ENCODE measurements at regions not wholly inside any gene's neighbourhood (a gene's known extent, or its start where the extent isn't known, plus 50 kb on each side); places are given as distances from the start of the nearest gene placed in this dataset.
A peak's percentile ranks its signal among the peaks of the same experiment; 100 is the strongest.

DNA sequence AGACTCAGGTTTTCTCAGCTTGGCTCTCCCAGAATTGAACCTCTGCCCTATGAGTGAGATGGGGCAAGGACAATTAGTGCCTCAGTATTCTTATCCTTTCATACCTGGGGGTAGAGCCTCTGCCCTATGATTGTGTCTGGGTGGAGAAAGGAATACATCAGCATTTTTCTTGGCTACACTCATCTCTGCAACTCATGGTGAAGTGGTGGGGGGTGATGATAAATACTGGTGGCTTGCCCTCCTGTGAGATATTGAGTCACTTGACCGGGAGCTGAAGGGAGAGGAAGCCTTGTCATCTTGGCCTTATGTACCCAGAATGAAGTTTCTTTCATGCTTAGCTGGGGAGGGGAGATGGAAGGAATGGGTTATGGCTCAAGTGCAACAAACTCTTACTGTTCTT is 71.3 kb upstream of the ENOX2 start:
- peak; percentile 63 for DNase-seq

DNA sequence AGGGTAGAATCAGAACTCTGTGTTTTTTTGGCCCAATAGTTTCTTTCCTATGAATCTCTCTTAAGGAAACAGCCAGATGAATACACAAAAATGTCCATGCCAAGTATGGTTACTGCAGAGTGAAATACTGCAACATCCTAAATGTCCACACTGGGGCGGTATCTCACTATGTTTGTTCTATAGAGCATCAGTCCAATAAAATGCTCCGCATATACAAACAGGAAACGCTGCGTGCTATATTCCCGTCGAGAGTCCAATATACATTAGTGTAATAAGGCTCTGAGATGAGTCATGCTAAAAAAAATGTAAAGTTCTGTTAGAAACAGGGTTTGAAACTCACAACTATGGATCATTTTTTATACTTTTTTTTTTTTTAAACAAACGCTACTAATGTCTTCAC is 72.9 kb upstream of the ENOX2 start:
- DNase-seq: peak; percentile 67

DNA sequence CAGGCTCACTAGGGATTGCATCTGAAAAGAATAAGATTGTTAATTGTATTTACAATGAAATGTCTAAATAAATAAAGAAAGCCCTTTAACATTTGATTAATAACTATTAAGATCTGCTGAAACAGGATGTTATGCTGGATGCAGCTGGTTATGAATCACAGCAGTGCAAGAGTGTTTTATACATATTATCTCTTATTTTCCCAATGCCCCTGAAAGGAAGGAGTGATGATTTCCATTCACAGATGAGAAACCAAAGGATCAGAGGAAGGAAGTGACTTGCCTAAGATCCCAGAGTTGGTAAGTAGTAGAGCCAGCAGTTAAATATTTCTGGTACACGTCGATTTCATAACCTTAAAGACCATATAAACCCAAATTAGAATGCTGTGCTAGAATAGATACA is 76.3 kb upstream of the ARHGAP36 start:
- DNase-seq: no peak

DNA sequence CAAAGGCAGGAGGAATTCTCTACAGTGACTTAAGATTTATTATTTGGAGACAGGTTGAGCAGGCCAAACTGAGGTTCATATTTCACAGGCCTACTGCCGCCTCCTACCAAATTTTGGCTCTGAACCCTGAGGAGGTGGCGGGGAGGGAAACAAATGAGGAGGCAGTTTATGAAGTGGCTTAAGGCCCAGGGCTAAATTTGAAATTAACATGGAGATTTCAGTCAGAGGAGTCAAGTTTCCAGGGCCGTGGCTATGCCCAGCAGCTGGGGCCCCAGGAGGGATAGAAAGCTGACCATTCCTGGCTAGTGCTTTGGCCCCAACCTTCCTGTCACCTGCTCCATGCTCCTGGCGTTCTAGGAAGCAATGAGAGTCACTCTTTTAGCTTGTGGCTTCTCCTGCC is 73.4 kb upstream of the ARHGAP36 start:
- no peak for DNase-seq

DNA sequence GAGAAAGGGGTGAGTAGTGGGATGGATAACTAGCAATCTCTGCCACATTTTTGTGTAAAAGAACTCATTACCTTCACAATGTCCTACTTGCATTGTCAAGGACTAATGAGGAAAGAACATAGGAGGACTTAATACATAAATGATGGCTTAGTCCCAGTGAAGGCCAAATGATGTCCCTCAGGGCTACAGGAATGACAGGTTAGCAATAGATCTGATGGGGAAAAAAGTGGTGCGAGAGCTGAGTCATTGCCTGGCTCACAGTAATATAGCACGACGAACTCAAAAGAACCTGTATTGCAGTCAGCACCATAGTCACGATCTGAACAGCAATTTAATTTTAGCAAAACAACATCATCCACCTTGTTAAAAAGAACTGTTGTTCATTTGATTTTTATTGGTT is 70.9 kb upstream of the ARHGAP36 start:
- no peak for DNase-seq

DNA sequence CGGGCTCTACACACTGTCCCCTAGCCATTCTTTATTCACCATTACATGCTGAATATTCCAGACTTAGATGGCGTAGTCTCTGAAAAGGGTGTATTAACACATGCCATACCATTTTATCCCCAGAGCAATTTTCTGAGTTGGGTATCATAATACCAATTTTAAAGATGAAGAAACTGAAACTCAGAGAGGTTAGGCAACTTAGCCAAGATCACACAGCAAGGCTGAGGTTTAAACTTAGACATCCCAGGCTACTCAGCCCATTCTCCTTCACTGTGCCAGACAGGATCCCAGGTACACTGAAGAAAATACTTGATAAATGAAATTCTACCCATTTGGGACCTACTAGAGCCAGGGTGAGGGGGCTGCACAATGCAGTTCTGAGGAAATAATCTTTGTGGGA is 67.4 kb upstream of the ARHGAP36 start:
- no peak for DNase-seq

DNA sequence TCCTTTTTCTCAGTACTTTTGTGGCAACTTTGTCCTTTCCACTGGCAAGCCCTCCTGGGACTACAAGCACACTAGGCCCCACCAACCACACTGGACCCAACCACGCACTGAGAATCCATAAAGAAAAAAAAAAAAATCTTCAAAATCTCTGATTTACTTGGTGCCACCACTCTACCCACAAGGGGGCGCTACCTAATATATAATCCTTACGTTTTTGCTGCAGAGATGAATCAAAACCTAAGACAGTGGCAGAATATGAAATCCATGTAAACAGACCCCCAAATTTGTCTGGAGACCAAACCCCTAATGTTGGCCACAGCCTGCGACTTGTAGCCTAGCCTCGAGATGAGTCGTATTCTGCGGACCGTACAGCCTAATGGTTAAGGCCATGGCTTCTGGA is 63.5 kb upstream of the ARHGAP36 start:
- DNase-seq: peak; percentile 1

DNA sequence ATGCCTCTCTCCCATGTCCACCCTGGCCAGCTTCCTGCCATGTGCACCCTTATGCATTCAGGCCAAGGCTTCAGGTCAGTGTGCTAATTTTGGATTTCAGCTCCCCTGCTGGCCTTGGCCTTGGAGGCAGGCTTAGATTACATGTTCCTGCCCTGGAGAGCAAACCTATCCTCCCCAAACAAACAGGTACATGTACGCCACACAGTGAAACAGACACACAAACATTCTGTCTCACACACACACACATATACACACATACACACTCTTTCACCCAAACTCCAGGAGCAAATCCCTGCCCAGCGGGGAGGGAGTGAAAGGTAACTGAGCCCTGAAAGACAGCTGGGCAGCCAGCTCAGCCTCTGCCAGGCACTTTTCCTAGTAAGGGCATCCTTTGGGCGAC is 62.7 kb upstream of the ARHGAP36 start:
- no peak for DNase-seq

DNA sequence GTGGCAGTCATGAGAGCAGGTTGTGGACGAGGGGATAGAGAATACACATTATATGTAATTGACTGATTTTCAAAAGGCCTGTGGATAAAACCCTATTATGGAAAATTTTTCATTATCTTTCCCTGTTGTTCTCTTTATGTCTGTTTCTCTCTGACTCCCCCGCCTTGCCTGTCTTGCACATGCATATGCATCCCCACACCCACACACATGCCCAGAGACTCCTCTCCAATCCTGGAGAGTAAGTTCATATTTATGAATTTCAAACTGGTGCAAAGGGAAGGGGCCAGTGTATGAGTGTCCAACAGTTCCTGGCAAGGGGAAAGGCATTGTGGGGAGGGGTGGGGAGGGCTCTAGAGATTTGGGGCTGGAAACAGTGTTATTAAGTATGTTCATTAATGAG is 60.8 kb upstream of the ARHGAP36 start:
- no peak for DNase-seq

DNA sequence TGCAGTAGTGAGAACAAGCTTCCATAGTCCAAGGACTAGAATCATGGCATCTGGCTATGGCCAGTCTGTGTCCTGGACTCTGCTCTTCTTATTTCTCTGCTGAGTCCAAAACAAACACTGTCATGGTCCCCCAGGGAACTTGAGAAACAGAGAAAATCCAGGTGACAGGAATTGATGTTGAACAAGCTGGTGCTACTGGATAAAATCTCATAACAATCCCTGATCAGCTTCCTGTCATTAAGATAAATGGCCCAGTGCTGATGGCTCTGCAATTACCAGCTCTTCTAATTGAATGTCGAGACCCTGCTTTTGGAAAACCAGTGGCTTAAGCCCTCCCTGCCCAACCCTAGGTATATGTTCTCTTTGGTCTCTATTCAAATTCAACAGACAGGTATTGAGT is 58.8 kb upstream of the ARHGAP36 start:
- no peak for DNase-seq

Data from fibroblast of skin of right quadriceps (primary cell).